ENCODE measurements at regions not wholly inside any gene's neighbourhood (a gene's known extent, or its start where the extent isn't known, plus 50 kb on each side); places are given as distances from the start of the nearest gene placed in this dataset.

DNA sequence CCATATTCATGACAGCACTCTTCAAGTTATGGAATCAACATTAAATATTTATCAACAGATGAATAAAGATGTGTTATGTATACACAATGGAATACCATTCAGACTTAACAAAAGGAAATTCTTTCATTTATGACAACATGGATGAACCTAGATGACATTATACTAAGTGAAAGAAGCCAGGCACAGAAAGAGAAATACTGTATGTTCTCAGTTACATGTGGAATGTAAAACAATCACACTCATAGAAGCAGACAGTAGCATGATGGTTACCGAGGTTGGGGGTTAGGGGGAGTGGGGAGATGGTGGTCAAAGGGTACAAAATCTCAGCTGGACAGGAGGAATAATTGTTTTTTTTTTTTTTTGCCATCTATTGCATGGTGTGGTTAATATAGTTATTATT is 431.9 kb downstream of the DMAC1 start:
- TF ChIP-seq, protein P1, sequence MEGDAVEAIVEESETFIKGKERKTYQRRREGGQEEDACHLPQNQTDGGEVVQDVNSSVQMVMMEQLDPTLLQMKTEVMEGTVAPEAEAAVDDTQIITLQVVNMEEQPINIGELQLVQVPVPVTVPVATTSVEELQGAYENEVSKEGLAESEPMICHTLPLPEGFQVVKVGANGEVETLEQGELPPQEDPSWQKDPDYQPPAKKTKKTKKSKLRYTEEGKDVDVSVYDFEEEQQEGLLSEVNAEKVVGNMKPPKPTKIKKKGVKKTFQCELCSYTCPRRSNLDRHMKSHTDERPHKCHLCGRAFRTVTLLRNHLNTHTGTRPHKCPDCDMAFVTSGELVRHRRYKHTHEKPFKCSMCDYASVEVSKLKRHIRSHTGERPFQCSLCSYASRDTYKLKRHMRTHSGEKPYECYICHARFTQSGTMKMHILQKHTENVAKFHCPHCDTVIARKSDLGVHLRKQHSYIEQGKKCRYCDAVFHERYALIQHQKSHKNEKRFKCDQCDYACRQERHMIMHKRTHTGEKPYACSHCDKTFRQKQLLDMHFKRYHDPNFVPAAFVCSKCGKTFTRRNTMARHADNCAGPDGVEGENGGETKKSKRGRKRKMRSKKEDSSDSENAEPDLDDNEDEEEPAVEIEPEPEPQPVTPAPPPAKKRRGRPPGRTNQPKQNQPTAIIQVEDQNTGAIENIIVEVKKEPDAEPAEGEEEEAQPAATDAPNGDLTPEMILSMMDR (IDR thresholded peaks at IDR 0.05) = no peak
- TF ChIP-seq POLR2A (IDR thresholded peaks at IDR 0.05) (no peak), POLR2AphosphoS5 (IDR thresholded peaks at IDR 0.05) (no peak), EP300 (IDR thresholded peaks at IDR 0.05) (no peak)
